Lower leg skin (tissue), 4 donors: ENCODE measurements at regions not wholly inside any gene's neighbourhood (a gene's known extent, or its start where the extent isn't known, plus 50 kb on each side); places are given as distances from the start of the nearest gene placed in this dataset.

Source experiments
- DNase-seq, 2 donors: peaks; one replicate each; pipeline ENCODE4 v3.0.0-alpha.2; 2019; ENCODE audit warnings: low spot score in 2 of 2
- H3K4me3 ChIP-seq: fragments of 200-600 bp; sonication (generic); 2 replicates; pipeline ENCODE4 v1.5.1; 2017; ENCODE audit warnings: mild to moderate bottlenecking, low read depth; ENCODE audit not compliant: poor library complexity, severe bottlenecking
- POLR2A ChIP-seq, 2 donors: fragments of 450-650 bp; IDR thresholded peaks; one replicate each; pipeline ENCODE4 v1.6.1; 2016 to 2017; ENCODE audit warnings: antibody characterized with exemption in 2 of 2, mild to moderate bottlenecking in 1 of 2, moderate library complexity in 1 of 2
- WGBS, 2 donors: methylation state at CpG; one replicate each; pipeline ENCODE4 v1.1.5; 2018; 5-methylcytosine and 5-hydroxymethylcytosine counted together
- intact Hi-C: fragments of 100-400 bp; cut with DNase I; formaldehyde crosslinking; loops from one replicate; pipeline ENCODE4 v1.15.0; 2023; ENCODE audit warnings: low total_unique reads
- TF ChIP-seq, protein P1 (sequence below), 3 donors: fragments of 450-650 bp; IDR thresholded peaks; one replicate each; pipeline ENCODE4 v1.5.1; 2016; ENCODE audit warnings: antibody characterized with exemption in 3 of 3, mild to moderate bottlenecking in 3 of 3, moderate library complexity in 2 of 3

DNA sequence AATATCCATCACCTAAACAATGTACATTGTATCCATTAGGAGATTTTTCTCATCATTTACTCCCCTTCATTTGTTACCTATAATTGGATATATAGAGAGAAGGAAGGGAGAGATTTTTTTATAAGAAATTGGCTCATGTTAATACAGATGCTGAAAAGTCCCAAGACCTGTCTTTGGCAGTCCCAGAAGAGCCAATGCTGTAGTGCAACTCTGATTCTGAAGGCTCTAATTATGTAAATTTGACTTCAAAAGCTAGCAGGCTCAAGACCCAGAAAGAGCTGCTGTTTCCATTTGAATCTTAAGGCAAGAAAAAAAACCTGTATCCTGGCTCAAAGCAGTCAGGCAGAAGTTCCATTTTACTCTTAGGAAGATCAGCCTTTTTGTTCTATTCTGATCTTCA lies 1245.5 kb upstream of the FAM98A start:
- no peak overlapping the region for H3K4me3 ChIP-seq
- DNase-seq = no peak
- TF ChIP-seq, protein P1, sequence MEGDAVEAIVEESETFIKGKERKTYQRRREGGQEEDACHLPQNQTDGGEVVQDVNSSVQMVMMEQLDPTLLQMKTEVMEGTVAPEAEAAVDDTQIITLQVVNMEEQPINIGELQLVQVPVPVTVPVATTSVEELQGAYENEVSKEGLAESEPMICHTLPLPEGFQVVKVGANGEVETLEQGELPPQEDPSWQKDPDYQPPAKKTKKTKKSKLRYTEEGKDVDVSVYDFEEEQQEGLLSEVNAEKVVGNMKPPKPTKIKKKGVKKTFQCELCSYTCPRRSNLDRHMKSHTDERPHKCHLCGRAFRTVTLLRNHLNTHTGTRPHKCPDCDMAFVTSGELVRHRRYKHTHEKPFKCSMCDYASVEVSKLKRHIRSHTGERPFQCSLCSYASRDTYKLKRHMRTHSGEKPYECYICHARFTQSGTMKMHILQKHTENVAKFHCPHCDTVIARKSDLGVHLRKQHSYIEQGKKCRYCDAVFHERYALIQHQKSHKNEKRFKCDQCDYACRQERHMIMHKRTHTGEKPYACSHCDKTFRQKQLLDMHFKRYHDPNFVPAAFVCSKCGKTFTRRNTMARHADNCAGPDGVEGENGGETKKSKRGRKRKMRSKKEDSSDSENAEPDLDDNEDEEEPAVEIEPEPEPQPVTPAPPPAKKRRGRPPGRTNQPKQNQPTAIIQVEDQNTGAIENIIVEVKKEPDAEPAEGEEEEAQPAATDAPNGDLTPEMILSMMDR (IDR thresholded peaks at IDR 0.05) = no peak
- no peak for TF ChIP-seq POLR2A (IDR thresholded peaks at IDR 0.05)
- intact Hi-C loops = no loop called here

DNA sequence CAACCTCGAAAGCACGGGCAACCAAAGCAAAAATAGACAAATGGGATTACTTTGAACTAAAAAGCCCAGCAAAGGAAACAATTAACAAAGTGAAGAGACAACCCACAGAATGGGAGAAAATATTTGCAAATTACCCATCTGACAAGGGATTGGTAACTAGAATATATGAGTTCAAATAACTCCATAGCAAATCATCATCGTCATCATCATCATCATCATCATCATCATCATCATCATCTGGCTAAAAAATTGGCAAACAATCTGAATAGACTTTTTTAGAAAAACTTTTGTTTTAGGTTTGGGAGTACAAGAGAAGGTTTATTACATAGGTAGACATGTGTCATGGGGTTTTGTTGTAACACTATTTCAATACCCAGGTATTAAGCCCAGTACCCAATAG lies 1239.3 kb upstream of the FAM98A start:
- intact Hi-C loops = no loop called here
- WGBS, 2 donors = 88 to 95% methylated on average over 3 of the region's 3 CpGs
- TF ChIP-seq POLR2A (IDR thresholded peaks at IDR 0.05) = no peak
- TF ChIP-seq, protein P1 (IDR thresholded peaks at IDR 0.05) = no peak
- no peak overlapping the region for H3K4me3 ChIP-seq
- no peak for DNase-seq

DNA sequence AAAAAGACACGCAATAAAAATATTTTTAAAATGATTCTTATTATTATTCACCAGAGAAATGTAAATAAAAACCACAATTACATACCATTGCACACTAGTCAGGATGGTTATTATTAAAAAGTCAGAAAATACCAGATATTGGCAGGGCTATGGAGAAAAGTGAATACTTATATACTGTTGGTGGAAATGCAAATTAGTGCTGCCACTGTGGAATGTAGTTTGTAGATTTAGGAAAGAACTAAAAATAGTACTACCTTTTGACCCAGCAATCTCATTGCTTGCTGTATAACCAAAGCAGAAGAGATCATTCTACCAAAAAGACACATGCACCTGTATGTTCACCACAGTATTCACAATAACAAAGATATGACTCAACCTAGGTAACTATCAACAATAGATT lies 1237.3 kb upstream of the FAM98A start:
- intact Hi-C loops = no loop called here
- no peak for DNase-seq
- TF ChIP-seq, protein P1 (IDR thresholded peaks at IDR 0.05) = no peak
- TF ChIP-seq POLR2A (IDR thresholded peaks at IDR 0.05) = no peak
- no peak overlapping the region for H3K4me3 ChIP-seq
- WGBS, 2 donors = 70 to 87% methylated on average over 1 of the region's 1 CpG

DNA sequence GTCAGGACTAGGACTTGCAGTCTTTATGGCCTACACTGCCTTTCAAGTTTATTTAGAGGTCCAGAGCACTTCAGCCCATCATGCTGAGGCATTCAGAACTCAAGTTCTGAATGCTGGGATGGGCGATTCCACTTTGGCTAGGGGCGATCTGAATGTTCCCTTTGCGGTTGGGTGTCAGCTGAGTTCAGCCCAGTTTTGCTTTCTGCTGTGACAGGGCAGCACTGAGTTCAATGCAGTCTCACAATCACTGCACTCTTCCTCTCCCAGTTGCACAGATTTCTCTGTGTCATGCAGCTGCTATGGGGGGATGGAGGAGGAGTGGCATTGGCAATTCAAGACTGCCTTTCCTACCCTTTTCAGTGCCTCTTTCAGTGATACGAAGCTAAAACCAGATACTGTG lies 1232.0 kb upstream of the FAM98A start:
- intact Hi-C loops = no loop called here
- TF ChIP-seq, protein P1 (IDR thresholded peaks at IDR 0.05) = no peak
- TF ChIP-seq POLR2A (IDR thresholded peaks at IDR 0.05) = no peak
- 67 to 82% methylated on average over 4 of the region's 4 CpGs for WGBS, 2 donors

DNA sequence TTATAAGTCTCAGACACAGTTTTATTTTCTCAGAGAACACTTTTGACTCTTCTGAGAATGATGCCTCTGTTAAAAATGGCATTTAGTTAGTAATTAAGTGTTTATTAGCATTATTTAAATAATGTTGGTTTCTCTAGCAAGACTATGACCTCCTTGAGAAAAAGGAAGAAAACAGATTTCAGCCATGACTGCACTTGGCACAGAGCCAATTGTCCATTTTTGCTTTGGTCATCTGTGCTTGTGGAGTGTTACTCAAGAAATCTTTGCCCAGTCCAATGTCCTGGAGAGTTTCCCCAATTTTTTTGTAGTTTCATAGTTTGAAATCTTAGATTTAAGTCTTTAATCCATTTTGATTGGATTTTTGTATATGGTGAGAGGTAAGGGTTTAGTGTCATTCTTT lies 1229.4 kb upstream of the FAM98A start:
- no peak for DNase-seq
- intact Hi-C loops = no loop called here
- TF ChIP-seq, protein P1 (IDR thresholded peaks at IDR 0.05) = no peak
- no peak for TF ChIP-seq POLR2A (IDR thresholded peaks at IDR 0.05)
- H3K4me3 ChIP-seq = no peak overlapping the region

More for the DNA sequence above, 1232.0 kb upstream of the FAM98A start:
- no peak overlapping the region for H3K4me3 ChIP-seq
- no peak for DNase-seq

DNA sequence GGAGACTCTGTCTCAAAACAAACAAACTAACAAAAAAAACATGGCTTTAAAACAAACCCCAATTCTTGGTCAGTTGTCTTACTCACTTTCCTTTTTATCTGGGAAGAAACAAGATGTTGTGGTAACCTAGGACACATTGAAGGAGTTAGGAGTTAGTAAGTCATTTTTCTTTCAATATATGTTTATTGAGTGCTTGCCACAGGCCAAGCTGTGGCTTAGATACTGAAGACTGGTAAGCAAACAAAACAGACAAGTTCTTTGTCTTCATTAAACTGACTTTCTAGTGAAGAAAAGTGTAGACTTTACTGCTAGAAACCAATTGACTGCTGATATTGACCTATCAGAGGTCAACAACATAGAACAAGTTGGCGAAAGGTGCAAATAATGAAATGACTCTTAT lies 1228.3 kb upstream of the FAM98A start:
- intact Hi-C loops = no loop called here
- WGBS, 2 donors = 89 to 95% methylated on average over 1 of the region's 1 CpG
- DNase-seq = no peak

More for the DNA sequence above, 1228.3 kb upstream of the FAM98A start:
- no peak overlapping the region for H3K4me3 ChIP-seq
- TF ChIP-seq, protein P1 (IDR thresholded peaks at IDR 0.05) = no peak
